ENCODE measurements at regions not wholly inside any gene's neighbourhood (a gene's known extent, or its start where the extent isn't known, plus 50 kb on each side); places are given as distances from the start of the nearest gene placed in this dataset.

GRCh38 chr6:168164462-168165061, 85.5 kb upstream of the FRMD1 start:
- intact Hi-C loops (cut with DNase I): no loop called here
- TF ChIP-seq POLR2A (IDR thresholded peaks at IDR 0.05) (no peak), CTCF (IDR thresholded peaks at IDR 0.05) (no peak)
- Histone ChIP-seq H3K4me3 (no peak overlapping the region), H3K27ac (no peak overlapping the region), H3K36me3 (replicated peaks in 1 of 2; ENCODE audit: insufficient read depth in 1 of 2, low read depth in 2 of 2) (no peaks in the 10 kb centered on the region), H3K27me3 (no peaks in the 10 kb centered on the region), H3K4me1 (no peaks in the 10 kb centered on the region), H3K9me3 (no peaks in the 10 kb centered on the region)
- no peak for DNase-seq
- 73 to 74% methylated on average over 8 of the region's 8 CpGs for WGBS, 2 donors
- no peak for ATAC-seq

- no peak for TF ChIP-seq POLR2A (IDR thresholded peaks at IDR 0.05)
- TF ChIP-seq CTCF (IDR thresholded peaks at IDR 0.05): no peak
- intact Hi-C loops (cut with DNase I): no loop called here
- no peak overlapping the region for H3K4me3 ChIP-seq
- DNase-seq (peak in 2 of 4 donors; percentile 21 to 58), ATAC-seq (peak; percentile 50)
- no peaks in the 10 kb centered on the region for H3K27me3 ChIP-seq
- H3K9me3 ChIP-seq: no peaks in the 10 kb centered on the region
- H3K27ac ChIP-seq: no peak overlapping the region
- peaks cover 5% of the 10 kb centered on the region for H3K4me1 ChIP-seq
- H3K36me3 ChIP-seq (replicated peaks in 1 of 2; ENCODE audit: insufficient read depth in 1 of 2, low read depth in 2 of 2): no peaks in the 10 kb centered on the region
- WGBS, 2 donors: 72 to 74% methylated on average over 14 of the region's 14 CpGs
Observed at GRCh38 chr6:168163096-168163731, 84.2 kb upstream of the FRMD1 start.

- no peaks in the 10 kb centered on the region for H3K27me3 ChIP-seq
- intact Hi-C loops (cut with DNase I): no loop called here
- no peak for DNase-seq
- ATAC-seq: no peak
- no peaks in the 10 kb centered on the region for H3K9me3 ChIP-seq
- no peak overlapping the region for H3K27ac ChIP-seq
- WGBS, 2 donors: 59 to 74% methylated on average over 6 of the region's 6 CpGs
- H3K4me1 ChIP-seq: peaks cover 8% of the 10 kb centered on the region
- H3K4me3 ChIP-seq: no peak overlapping the region
- no peaks in the 10 kb centered on the region for H3K36me3 ChIP-seq (replicated peaks in 1 of 2; ENCODE audit: insufficient read depth in 1 of 2, low read depth in 2 of 2)
- TF ChIP-seq POLR2A (IDR thresholded peaks at IDR 0.05) (no peak), CTCF (IDR thresholded peaks at IDR 0.05) (no peak)
Observed at GRCh38 chr6:168162366-168162765, 83.4 kb upstream of the FRMD1 start.

GRCh38 chr6:168161371-168161750, 82.3 kb upstream of the FRMD1 start:
- 90 to 93% methylated on average over 8 to 14 of the region's 16 CpGs for WGBS, 2 donors
- no peaks in the 10 kb centered on the region for H3K9me3 ChIP-seq
- no peaks in the 10 kb centered on the region for H3K36me3 ChIP-seq (replicated peaks in 1 of 2; ENCODE audit: insufficient read depth in 1 of 2, low read depth in 2 of 2)
- no peaks in the 10 kb centered on the region for H3K27me3 ChIP-seq
- no peak overlapping the region for H3K27ac ChIP-seq
- TF ChIP-seq POLR2A (IDR thresholded peaks at IDR 0.05) (no peak), CTCF (IDR thresholded peaks at IDR 0.05) (no peak)
- ATAC-seq (no peak), DNase-seq (no peak)
- H3K4me1 ChIP-seq: peaks cover 8% of the 10 kb centered on the region
- intact Hi-C loops (cut with DNase I): no loop called here
- no peak overlapping the region for H3K4me3 ChIP-seq

All from body of pancreas (tissue), 4 donors.